ENCODE measurements at regions not wholly inside any gene's neighbourhood (a gene's known extent, or its start where the extent isn't known, plus 50 kb on each side); places are given as distances from the start of the nearest gene placed in this dataset.

GRCh38 chr2:120858361-120859106 lies 122.9 kb downstream of the GLI2 start:
- Histone ChIP-seq H3K4me3 (no peak overlapping the region), H3K4me1 (no peaks in the 10 kb centered on the region), H3K9me3 (no peaks in the 10 kb centered on the region), H3K27ac (no peak overlapping the region), H3K36me3 (no peaks in the 10 kb centered on the region), H3K27me3 (no peaks in the 10 kb centered on the region)
- ATAC-seq (ENCODE audit: low FRiP score in 2 of 2) (no peak), DNase-seq (no peak)
- TF ChIP-seq POLR2AphosphoS5 (IDR thresholded peaks at IDR 0.05) (no peak), POLR2A (IDR thresholded peaks at IDR 0.05) (no peak), EP300 (IDR thresholded peaks at IDR 0.05) (no peak), CTCF (IDR thresholded peaks at IDR 0.05) (no peak)
- WGBS, 2 donors, result 72 to 82% methylated on average over 11 to 12 of the region's 12 CpGs

- DNase-seq, result no peak
- no peaks in the 10 kb centered on the region for H3K36me3 ChIP-seq
- no peaks in the 10 kb centered on the region for H3K27me3 ChIP-seq
- 63 to 80% methylated on average over 4 of the region's 4 CpGs for WGBS, 2 donors
- no peak for TF ChIP-seq POLR2AphosphoS5 (IDR thresholded peaks at IDR 0.05)
- no peak for TF ChIP-seq EP300 (IDR thresholded peaks at IDR 0.05)
- no peaks in the 10 kb centered on the region for H3K9me3 ChIP-seq
- H3K4me1 ChIP-seq, result no peaks in the 10 kb centered on the region
- no peak for ATAC-seq (ENCODE audit: low FRiP score in 2 of 2)
- H3K4me3 ChIP-seq, result no peak overlapping the region
- H3K27ac ChIP-seq, result no peak overlapping the region
Measured at GRCh38 chr2:120859128-120859527, 123.5 kb downstream of the GLI2 start.

GRCh38 chr2:120859814-120860578 lies 124.3 kb downstream of the GLI2 start:
- DNase-seq, result no peak
- 88 to 89% methylated on average over 11 to 14 of the region's 14 CpGs for WGBS, 2 donors

GRCh38 chr2:120860579-120860922 lies 124.9 kb downstream of the GLI2 start:
- WGBS, 2 donors, result 83 to 100% methylated on average over 2 to 4 of the region's 4 CpGs
- no peaks in the 10 kb centered on the region for H3K27me3 ChIP-seq
- no peak overlapping the region for H3K27ac ChIP-seq
- no peaks in the 10 kb centered on the region for H3K36me3 ChIP-seq
- no peaks in the 10 kb centered on the region for H3K9me3 ChIP-seq
- H3K4me3 ChIP-seq, result no peak overlapping the region
- TF ChIP-seq EP300 (IDR thresholded peaks at IDR 0.05) (no peak), POLR2A (IDR thresholded peaks at IDR 0.05) (no peak), POLR2AphosphoS5 (IDR thresholded peaks at IDR 0.05) (no peak), CTCF (IDR thresholded peaks at IDR 0.05) (no peak)
- no peak for ATAC-seq (ENCODE audit: low FRiP score in 2 of 2)
- H3K4me1 ChIP-seq, result no peaks in the 10 kb centered on the region
- no peak for DNase-seq

More at GRCh38 chr2:120859814-120860578, 124.3 kb downstream of the GLI2 start:
- ATAC-seq (ENCODE audit: low FRiP score in 2 of 2), result no peak
- Histone ChIP-seq H3K4me1 (no peaks in the 10 kb centered on the region), H3K27me3 (no peaks in the 10 kb centered on the region), H3K4me3 (no peak overlapping the region), H3K27ac (no peak overlapping the region), H3K36me3 (no peaks in the 10 kb centered on the region), H3K9me3 (no peaks in the 10 kb centered on the region)
- TF ChIP-seq POLR2AphosphoS5 (IDR thresholded peaks at IDR 0.05), result no peak
- no peak for TF ChIP-seq EP300 (IDR thresholded peaks at IDR 0.05)
- TF ChIP-seq POLR2A (IDR thresholded peaks at IDR 0.05), result no peak
- no peak for TF ChIP-seq CTCF (IDR thresholded peaks at IDR 0.05)

GRCh38 chr2:120861191-120861575 lies 125.5 kb downstream of the GLI2 start:
- ATAC-seq (ENCODE audit: low FRiP score in 2 of 2), result no peak
- WGBS, 2 donors, result 93% methylated on average over 2 to 5 of the region's 5 CpGs
- Histone ChIP-seq H3K9me3 (no peaks in the 10 kb centered on the region), H3K27me3 (peaks cover 0 to 3% (median 0%) of the 10 kb centered on the region in 4 donors), H3K36me3 (no peaks in the 10 kb centered on the region), H3K27ac (no peak overlapping the region), H3K4me1 (no peaks in the 10 kb centered on the region), H3K4me3 (no peak overlapping the region)
- TF ChIP-seq EP300 (IDR thresholded peaks at IDR 0.05), result no peak
- TF ChIP-seq POLR2AphosphoS5 (IDR thresholded peaks at IDR 0.05), result no peak
- TF ChIP-seq POLR2A (IDR thresholded peaks at IDR 0.05), result no peak
- TF ChIP-seq CTCF (IDR thresholded peaks at IDR 0.05), result no peak
- no peak for DNase-seq

All from upper lobe of left lung (tissue), 6 donors.